H1 (cell line): ENCODE measurements at regions not wholly inside any gene's neighbourhood (a gene's known extent, or its start where the extent isn't known, plus 50 kb on each side); places are given as distances from the start of the nearest gene placed in this dataset.

Experiments
- CTCF ChIA-PET: fragments of 300-600 bp; sonication (Branson Sonifier 250); formaldehyde crosslinking; loops from one replicate; lab custom pipeline; 2021; ENCODE audit not compliant: partially characterized antibody; lab: Charles Lee
- POLR2A ChIA-PET: fragments of 300-600 bp; sonication (Branson Sonifier 250); formaldehyde crosslinking; loops from one replicate; lab custom pipeline; 2021; ENCODE audit warnings: inconsistent platforms; ENCODE audit not compliant: partially characterized antibody; lab: Charles Lee
- DNase-seq, 2 experiments: peaks; one replicate each; pipeline versions ENCODE4 v3.0.0 to v3.0.0-alpha.2; 2010 to 2022; ENCODE audit warnings: low spot score in 2 of 2, low read depth in 1 of 2, mixed read lengths in 1 of 2
- FAIRE-seq: peaks from 2 replicates; lab custom pipeline; 2011; peaks lifted over from hg19 to GRCh38; lab: Jason Lieb, UNC
- H2AFZ ChIP-seq: 2 replicates; pipeline ENCODE4 v1.8.1; 2012; ENCODE audit warnings: low read length, inconsistent platforms
- H2AK5ac ChIP-seq: 2 replicates; pipeline ENCODE4 v1.6.1; 2013; ENCODE audit warnings: low read depth, low read length
- H2BK120ac ChIP-seq: replicated peaks from 2 replicates; pipeline ENCODE3; 2013; ENCODE audit warnings: low read depth, low read length, inconsistent platforms
- H2BK12ac ChIP-seq: 2 replicates; pipeline ENCODE4 v1.6.1; 2013; ENCODE audit warnings: low read depth, low read length
- H2BK15ac ChIP-seq: 2 replicates; pipeline ENCODE4 v1.6.1; 2013; ENCODE audit warnings: low read length
- H2BK20ac ChIP-seq: 2 replicates; pipeline ENCODE4 v1.6.1; 2013; ENCODE audit warnings: low read length
- H2BK5ac ChIP-seq: 2 replicates; pipeline ENCODE4 v1.6.1; 2013; ENCODE audit warnings: low read depth, low read length
- H3K14ac ChIP-seq: 2 replicates; pipeline ENCODE4 v1.6.1; 2013; ENCODE audit warnings: inconsistent platforms; ENCODE audit not compliant: insufficient read length
- H3K18ac ChIP-seq: 2 replicates; pipeline ENCODE4 v1.6.1; 2013; ENCODE audit warnings: low read length; ENCODE audit errors: extremely low read depth
- H3K23ac ChIP-seq: 2 replicates; pipeline ENCODE4 v1.6.1; 2013; ENCODE audit warnings: inconsistent platforms; ENCODE audit not compliant: insufficient read length
- H3K23me2 ChIP-seq: 2 replicates; pipeline ENCODE4 v1.6.1; 2013; ENCODE audit warnings: low read depth, low read length
- H3K27ac ChIP-seq: 2 replicates; pipeline ENCODE4 v1.6.1; 2011; ENCODE audit warnings: low read depth, low read length, inconsistent platforms
- H3K27me3 ChIP-seq, 4 experiments: replicated peaks in 1 of 4; 1 replicate in 1 of 4; 2 replicates in 3 of 4; pipeline versions ENCODE4 v1.6.1 to v1.8.1; 2011 to 2013; ENCODE audit warnings: low read length in 3 of 4, mild to moderate bottlenecking in 3 of 4, inconsistent platforms in 2 of 4, mixed read lengths in 2 of 4, moderate library complexity in 1 of 4; ENCODE audit not compliant: control insufficient read depth in 3 of 4, insufficient read depth in 3 of 4; ENCODE audit errors: extremely low read depth in 1 of 4
- H3K36me3 ChIP-seq, 4 experiments: 2 replicates each; pipeline versions ENCODE4 v1.6.1 to v1.8.1; 2011 to 2013; ENCODE audit warnings: mild to moderate bottlenecking in 4 of 4, low read length in 3 of 4, moderate library complexity in 2 of 4, control low read depth in 1 of 4, inconsistent platforms in 1 of 4; ENCODE audit not compliant: insufficient read depth in 4 of 4, control insufficient read depth in 2 of 4
- H3K4ac ChIP-seq: replicated peaks from 2 replicates; pipeline ENCODE3; 2013; ENCODE audit warnings: low read length, low read depth, mixed read lengths, inconsistent platforms; ENCODE audit not compliant: insufficient read length
- H3K4me1 ChIP-seq, 4 experiments: replicated peaks in 1 of 4; 1 replicate in 1 of 4; 2 replicates in 3 of 4; pipeline versions ENCODE4 v1.6.1 to v1.8.1; 2011 to 2013; ENCODE audit warnings: low read length in 3 of 4, inconsistent platforms in 2 of 4, mixed read lengths in 1 of 4; ENCODE audit not compliant: insufficient read depth in 4 of 4, control insufficient read depth in 3 of 4
- H3K4me2 ChIP-seq, 2 experiments: 2 replicates each; pipeline versions ENCODE4 v1.6.1 to v1.8.1; 2011 to 2013; ENCODE audit warnings: low read depth in 2 of 2, low read length in 2 of 2, control low read depth in 1 of 2, inconsistent platforms in 1 of 2, mild to moderate bottlenecking in 1 of 2; ENCODE audit not compliant: insufficient read depth in 1 of 2
- H3K4me3 ChIP-seq, 4 experiments: fragments of 200-600, 300-600 bp in 1 of 4; sonication (generic), shearing (Covaris generic), sonication (Bioruptor Twin) in 1 of 4; 2 replicates each; pipeline versions ENCODE4 v1.5.1 to v1.8.1; 2011 to 2016; ENCODE audit warnings: low read length in 4 of 4, low read depth in 3 of 4, control low read depth in 2 of 4, inconsistent platforms in 2 of 4, mild to moderate bottlenecking in 2 of 4, mixed read lengths in 1 of 4, moderate library complexity in 1 of 4; ENCODE audit not compliant: insufficient read depth in 2 of 4; ENCODE audit errors: extremely low read depth in 1 of 4
- H3K56ac ChIP-seq: replicated peaks from 2 replicates; pipeline ENCODE3; 2013; ENCODE audit warnings: low read depth, mild to moderate bottlenecking, mixed read lengths, low read length, inconsistent platforms; ENCODE audit not compliant: insufficient read length
- H3K79me1 ChIP-seq: 2 replicates; pipeline ENCODE4 v1.6.1; 2013; ENCODE audit warnings: low read depth, low read length, control low read depth
- H3K79me2 ChIP-seq, 2 experiments: 2 replicates each; pipeline versions ENCODE4 v1.6.1 to v1.8.1; 2012 to 2013; ENCODE audit warnings: low read length in 2 of 2, mild to moderate bottlenecking in 2 of 2, inconsistent platforms in 1 of 2; ENCODE audit not compliant: insufficient read depth in 2 of 2, control insufficient read depth in 1 of 2
- H3K9ac ChIP-seq, 4 experiments: replicated peaks in 1 of 4; 1 replicate in 1 of 4; 2 replicates in 3 of 4; pipeline versions ENCODE4 v1.6.1 to v1.8.1; 2011 to 2013; ENCODE audit warnings: low read depth in 3 of 4, low read length in 3 of 4, control low read depth in 2 of 4, mild to moderate bottlenecking in 2 of 4, moderate library complexity in 2 of 4, inconsistent platforms in 1 of 4; ENCODE audit errors: extremely low read depth in 1 of 4
- H3K9me3 ChIP-seq, 2 experiments: 2 replicates each; pipeline versions ENCODE4 v1.6.1 to v1.8.1; 2012 to 2013; ENCODE audit warnings: mild to moderate bottlenecking in 2 of 2, moderate library complexity in 2 of 2, control low read depth in 1 of 2, inconsistent platforms in 1 of 2, low read depth in 1 of 2, low read length in 1 of 2, mixed read lengths in 1 of 2; ENCODE audit not compliant: insufficient read depth in 2 of 2
- H4K20me1 ChIP-seq, 2 experiments: replicated peaks in 1 of 2; 2 replicates each; pipeline versions ENCODE3 to v1.8.1; 2011 to 2013; ENCODE audit warnings: inconsistent platforms in 2 of 2, low read length in 2 of 2, mild to moderate bottlenecking in 1 of 2; ENCODE audit not compliant: insufficient read depth in 2 of 2, control insufficient read depth in 1 of 2
- H4K5ac ChIP-seq: 2 replicates; pipeline ENCODE4 v1.6.1; 2013; ENCODE audit warnings: low read length, low read depth, mixed read lengths, inconsistent platforms; ENCODE audit not compliant: insufficient read length
- H4K8ac ChIP-seq: 2 replicates; pipeline ENCODE4 v1.8.0; 2013; ENCODE audit warnings: mild to moderate bottlenecking, moderate library complexity, low read length, inconsistent platforms; ENCODE audit not compliant: insufficient read depth; ENCODE audit errors: extremely low read depth
- H4K91ac ChIP-seq: replicated peaks from 2 replicates; pipeline ENCODE3; 2013; ENCODE audit warnings: low read length, mixed read lengths, inconsistent platforms; ENCODE audit not compliant: insufficient read length
- EZH2 ChIP-seq: fragments of 200-600 bp; sonication (generic); IDR thresholded peaks from 2 replicates; pipeline ENCODE4 v1.7.1; 2012; ENCODE audit warnings: low read depth, mild to moderate bottlenecking, moderate library complexity, low read length, inconsistent platforms; ENCODE audit not compliant: severe bottlenecking
- GABPA ChIP-seq: IDR thresholded peaks from 2 replicates; pipeline ENCODE4 v1.6.1; 2011; ENCODE audit warnings: mild to moderate bottlenecking, low read length, moderate library complexity, borderline replicate concordance; ENCODE audit not compliant: insufficient read depth
- POLR2A ChIP-seq, 2 experiments: IDR thresholded peaks; 1 replicate in 1 of 2; 2 replicates in 1 of 2; pipeline ENCODE4 v1.6.1; 2011; ENCODE audit warnings: low read depth in 2 of 2, low read length in 2 of 2, mild to moderate bottlenecking in 2 of 2; ENCODE audit errors: control extremely low read depth in 1 of 2
- WGBS, 2 experiments: shearing (Covaris generic) in 1 of 2; methylation state at CpG; one replicate each; pipeline versions ENCODE4 v1.1.6 to v1.1.7; 2013 to 2015; ENCODE audit warnings: low lambda C conversion rate in 2 of 2, mixed read lengths in 2 of 2, inconsistent platforms in 1 of 2, low coverage in 1 of 2, missing lambda C conversion rate in 1 of 2; ENCODE audit not compliant: insufficient replicate concordance in 2 of 2, insufficient coverage in 1 of 2, insufficient read length in 1 of 2; ENCODE audit errors: extremely low coverage in 1 of 2, missing lambda C conversion rate in 1 of 2; 5-methylcytosine and 5-hydroxymethylcytosine counted together

DNA sequence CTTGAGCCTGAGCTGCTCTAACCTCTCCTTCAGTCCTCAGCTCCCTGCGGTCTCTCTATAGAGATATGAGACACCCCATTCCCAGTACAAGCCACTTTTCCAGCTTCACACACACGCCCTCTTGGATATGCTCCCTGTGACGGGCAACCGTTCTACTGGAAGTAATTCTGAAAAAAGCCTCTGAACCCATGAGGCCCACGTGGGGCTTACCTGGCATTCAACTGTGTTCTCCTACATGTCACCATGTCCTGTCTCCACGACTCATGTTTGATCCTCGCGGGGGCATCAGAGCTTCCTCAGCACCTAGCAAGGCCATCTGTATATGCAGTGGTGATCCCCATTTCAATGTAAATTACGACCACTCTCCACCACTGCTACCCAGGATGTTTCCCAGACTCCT is 69.2 kb upstream of the DUSP22 start:
- TF ChIP-seq POLR2A (IDR thresholded peaks at IDR 0.05; ENCODE audit: control extremely low read depth in 1 of 2, low read depth in 2 of 2, low read length in 2 of 2) (no peak), GABPA (no peak), EZH2 (no peak)
- Histone ChIP-seq H2BK12ac (no peak overlapping the region), H3K23ac (no peak overlapping the region), H2BK20ac (no peak overlapping the region), H2BK120ac (no peak overlapping the region), H4K20me1 (no peaks in the 10 kb centered on the region), H3K4me3 (no peak overlapping the region), H2AK5ac (no peak overlapping the region), H3K4me1 (peaks cover 2 to 6% (median 5%) of the 10 kb centered on the region in 4 experiments; a peak in 5 of 7 replicates), H3K9ac (0 out of 7 replicates have a peak overlapping the region, but pooled peaks of 1 of the 4 experiments have one; percentile 4), H3K27me3 (peaks cover 0 to 2% (median 0%) of the 10 kb centered on the region in 4 experiments; a peak in 1 of 7 replicates), H3K9me3 (no peaks in the 10 kb centered on the region), H3K36me3 (no peaks in the 10 kb centered on the region), H4K91ac (no peak overlapping the region), H3K56ac (no peak overlapping the region), H3K4ac (no peak overlapping the region), H3K14ac (no peak overlapping the region), H2AFZ (no peak overlapping the region), H4K8ac (no peak overlapping the region), H3K79me1 (no peaks in the 10 kb centered on the region), H3K4me2 (no peak overlapping the region), H3K79me2 (no peaks in the 10 kb centered on the region), H3K18ac (no peak overlapping the region), H2BK15ac (no peak overlapping the region), H2BK5ac (no peak overlapping the region), H3K23me2 (no peaks in the 10 kb centered on the region), H4K5ac (no peak overlapping the region), H3K27ac (no peak overlapping the region)
- DNase-seq: no peak
- ChIA-PET CTCF (interaction anchor here (0.7 to 1.6 kb wide), 6 partner anchors 10 to 129 kb away, joined by 3 to 5 read pairs (median 3); no protein-coding TSS in a partner anchor), POLR2A (no interaction called here)
- no peak for FAIRE-seq
- 73% methylated on average over 9 of the region's 9 CpGs; no CpG with 5 or more reads in 1 of the 2 experiments for WGBS, 2 experiments
